GM12865 (cell line): ENCODE measurements at regions not wholly inside any gene's neighbourhood (a gene's known extent, or its start where the extent isn't known, plus 50 kb on each side); places are given as distances from the start of the nearest gene placed in this dataset.

Experiments used
- DNase-seq: peaks from one replicate; pipeline ENCODE4 v3.0.0; 2010; ENCODE audit warnings: low read depth
- H3K4me3 ChIP-seq: 2 replicates; pipeline ENCODE4 v1.5.1; 2011; ENCODE audit warnings: mild to moderate bottlenecking, low read depth, low read length, control low read depth
- TF ChIP-seq, protein P1 (sequence below): IDR thresholded peaks from 2 replicates; pipeline ENCODE4 v1.5.1; 2011; ENCODE audit warnings: low read length, control low read depth, low read depth, inconsistent platforms; ENCODE audit not compliant: insufficient read depth; ENCODE audit errors: missing control alignments

DNA sequence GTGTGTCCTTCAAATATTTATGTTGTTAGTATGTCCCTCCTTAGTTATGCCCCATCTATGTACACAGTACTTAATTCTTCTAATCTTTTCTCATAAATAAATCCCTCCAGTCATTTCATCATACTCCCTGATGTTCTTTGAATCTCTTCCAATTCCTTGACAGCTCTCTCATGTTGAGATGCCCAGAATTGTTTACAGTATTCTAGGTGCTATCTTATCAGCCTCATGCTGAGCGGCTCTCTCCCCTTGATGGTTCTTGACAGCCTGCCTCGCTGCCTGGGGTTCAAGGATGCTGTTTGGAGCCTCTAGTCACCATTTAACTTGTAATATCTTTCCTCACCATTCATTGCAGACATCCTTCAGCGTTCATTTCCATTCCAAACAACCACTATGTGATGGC, 799.2 kb downstream of the BRINP1 start:
- no peak for DNase-seq
- H3K4me3 ChIP-seq = no peak overlapping the region
- TF ChIP-seq, protein P1, sequence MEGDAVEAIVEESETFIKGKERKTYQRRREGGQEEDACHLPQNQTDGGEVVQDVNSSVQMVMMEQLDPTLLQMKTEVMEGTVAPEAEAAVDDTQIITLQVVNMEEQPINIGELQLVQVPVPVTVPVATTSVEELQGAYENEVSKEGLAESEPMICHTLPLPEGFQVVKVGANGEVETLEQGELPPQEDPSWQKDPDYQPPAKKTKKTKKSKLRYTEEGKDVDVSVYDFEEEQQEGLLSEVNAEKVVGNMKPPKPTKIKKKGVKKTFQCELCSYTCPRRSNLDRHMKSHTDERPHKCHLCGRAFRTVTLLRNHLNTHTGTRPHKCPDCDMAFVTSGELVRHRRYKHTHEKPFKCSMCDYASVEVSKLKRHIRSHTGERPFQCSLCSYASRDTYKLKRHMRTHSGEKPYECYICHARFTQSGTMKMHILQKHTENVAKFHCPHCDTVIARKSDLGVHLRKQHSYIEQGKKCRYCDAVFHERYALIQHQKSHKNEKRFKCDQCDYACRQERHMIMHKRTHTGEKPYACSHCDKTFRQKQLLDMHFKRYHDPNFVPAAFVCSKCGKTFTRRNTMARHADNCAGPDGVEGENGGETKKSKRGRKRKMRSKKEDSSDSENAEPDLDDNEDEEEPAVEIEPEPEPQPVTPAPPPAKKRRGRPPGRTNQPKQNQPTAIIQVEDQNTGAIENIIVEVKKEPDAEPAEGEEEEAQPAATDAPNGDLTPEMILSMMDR = no peak

DNA sequence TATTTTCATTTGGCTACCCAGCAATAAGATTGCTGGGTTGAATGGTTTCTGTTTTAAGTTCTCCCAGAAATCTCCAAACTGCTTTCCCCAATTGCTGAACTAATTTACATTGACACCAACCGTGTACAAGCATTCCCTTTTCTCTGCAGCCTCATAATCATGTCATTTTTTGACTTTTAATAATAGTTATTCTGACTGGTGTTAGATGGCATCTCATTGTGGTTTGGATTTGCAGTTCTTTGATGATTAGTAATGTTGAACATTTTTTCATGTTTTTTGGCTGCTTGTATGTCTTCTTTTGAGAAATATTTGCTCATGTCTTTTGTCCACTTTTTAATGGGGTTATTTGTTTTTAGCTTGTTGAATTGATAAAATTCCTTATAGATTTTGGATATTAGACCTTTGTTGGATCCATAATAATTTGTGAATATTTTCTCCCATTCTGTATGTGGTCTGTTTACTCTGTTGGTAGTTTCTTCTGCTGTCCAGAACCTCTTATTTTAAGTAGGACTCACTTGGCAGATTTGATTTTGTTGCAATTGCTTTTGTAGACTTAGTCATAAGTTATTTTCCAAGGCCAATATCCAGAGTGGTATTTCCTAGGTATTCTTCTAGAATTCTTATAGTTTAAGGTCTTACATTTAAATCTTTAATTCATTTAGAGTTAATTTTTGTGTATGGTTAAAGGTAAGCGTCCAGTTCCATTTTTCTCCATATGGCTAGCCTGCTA, 793.7 kb downstream of the BRINP1 start:
- no peak for DNase-seq
- no peak overlapping the region for H3K4me3 ChIP-seq
- TF ChIP-seq, protein P1 = no peak

- no peak for DNase-seq
- TF ChIP-seq, protein P1 = no peak
- no peak overlapping the region for H3K4me3 ChIP-seq
Observed at GRCh38 chr9:118577121-118577520, 792.1 kb downstream of the BRINP1 start.

GRCh38 chr9:118578467-118578866, 790.8 kb downstream of the BRINP1 start:
- H3K4me3 ChIP-seq = no peak overlapping the region

GRCh38 chr9:118583414-118583813, 785.8 kb downstream of the BRINP1 start:
- no peak overlapping the region for H3K4me3 ChIP-seq
- DNase-seq = no peak
- TF ChIP-seq, protein P1 = no peak

More at GRCh38 chr9:118578467-118578866, 790.8 kb downstream of the BRINP1 start:
- DNase-seq = no peak
- TF ChIP-seq, protein P1 = no peak

- no peak for DNase-seq
- no peak overlapping the region for H3K4me3 ChIP-seq
- TF ChIP-seq, protein P1 = no peak
Observed at GRCh38 chr9:118586978-118587377, 782.3 kb downstream of the BRINP1 start.

DNA sequence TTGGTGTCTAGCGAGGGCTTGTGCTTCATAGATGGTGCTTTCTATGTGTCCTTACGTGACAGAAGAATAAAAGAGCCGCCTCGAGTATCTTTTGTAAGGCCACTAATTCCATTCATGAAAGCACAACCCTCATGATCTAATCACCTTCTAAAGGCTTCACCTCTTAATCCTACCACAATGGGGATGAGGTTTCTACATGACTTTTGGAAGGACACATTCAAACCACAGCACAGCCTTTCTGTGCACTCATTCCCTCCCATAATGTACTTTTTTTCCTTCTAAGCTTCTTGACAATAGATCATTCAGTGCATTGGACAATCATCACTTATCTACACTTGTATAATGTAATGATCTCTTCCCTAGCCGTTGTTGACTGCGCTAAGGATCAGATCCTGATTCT, 774.8 kb downstream of the BRINP1 start:
- DNase-seq = no peak
- TF ChIP-seq, protein P1 = no peak
- H3K4me3 ChIP-seq = no peak overlapping the region
